NT2/D1 (cell line): ENCODE measurements at regions not wholly inside any gene's neighbourhood (a gene's known extent, or its start where the extent isn't known, plus 50 kb on each side); places are given as distances from the start of the nearest gene placed in this dataset.

Experiments
- YY1 ChIP-seq: IDR thresholded peaks from 2 replicates; pipeline ENCODE4 v1.6.1; 2011; ENCODE audit not compliant: insufficient read length, insufficient read depth
- ZNF274 ChIP-seq: IDR thresholded peaks from 2 replicates; pipeline ENCODE4 v1.6.1; 2011; ENCODE audit warnings: mild to moderate bottlenecking, low read depth, low read length

DNA sequence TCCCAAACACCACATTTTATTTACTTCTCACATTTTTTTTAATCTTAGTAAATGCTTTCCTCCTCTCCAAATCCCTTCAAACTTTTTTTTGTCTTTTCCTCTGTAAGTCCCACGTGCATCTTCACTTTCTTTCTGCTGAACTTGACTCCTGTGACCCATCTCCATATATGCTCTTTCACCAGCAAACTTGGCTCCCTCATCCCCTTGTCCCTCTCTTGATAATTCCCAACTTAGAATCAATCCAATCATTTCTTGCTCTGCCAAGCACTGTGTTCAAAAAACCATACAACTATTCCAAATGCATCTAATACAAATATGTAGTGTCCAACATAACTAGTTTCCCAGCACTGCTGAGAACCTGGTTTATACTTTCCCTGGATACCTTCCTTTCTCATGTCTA is 519.4 kb downstream of the HDGFL1 start:
- TF ChIP-seq YY1 (no peak), ZNF274 (no peak)
